ENCODE measurements at regions not wholly inside any gene's neighbourhood (a gene's known extent, or its start where the extent isn't known, plus 50 kb on each side); places are given as distances from the start of the nearest gene placed in this dataset.

DNA sequence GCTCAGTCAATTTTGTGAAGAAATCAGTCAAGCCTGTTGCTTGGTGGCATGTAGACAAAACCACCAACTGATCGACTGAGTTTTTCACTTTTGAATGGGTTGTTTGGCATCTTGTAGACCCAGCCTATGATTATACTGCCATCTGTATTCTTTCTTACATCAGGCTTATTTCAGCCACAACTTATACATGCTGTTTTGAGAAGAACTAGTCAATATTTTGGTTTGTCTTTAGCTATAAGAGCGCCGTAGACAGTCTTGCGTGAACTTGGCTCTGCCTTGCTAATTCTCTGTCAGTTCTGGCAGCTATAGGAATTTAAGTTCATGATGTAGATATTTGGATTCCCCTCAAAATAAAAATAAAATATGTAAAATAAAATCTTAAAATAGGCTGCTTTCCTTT is 742.0 kb upstream of the FANCL start:
- Histone ChIP-seq H3K79me2 (ENCODE audit: insufficient read depth, low read length) (no peaks in the 10 kb centered on the region), H3K36me3 (ENCODE audit: low read length) (no peaks in the 10 kb centered on the region), H3K27ac (ENCODE audit: low read depth, low read length) (no peak overlapping the region), H3K27me3 (ENCODE audit: low read length) (no peaks in the 10 kb centered on the region), H3K4me2 (ENCODE audit: low read depth, low read length, poor library complexity, severe bottlenecking) (no peak overlapping the region), H3K9ac (ENCODE audit: low read length) (no peak overlapping the region), H2AFZ (ENCODE audit: low read depth, low read length, severe bottlenecking) (no peak overlapping the region), H3F3A (ENCODE audit: insufficient read depth) (no peaks in the 10 kb centered on the region), H3K9me2 (replicated peaks; ENCODE audit: insufficient read depth, low read length) (no peaks in the 10 kb centered on the region), H4K20me1 (ENCODE audit: low read depth, low read length) (no peaks in the 10 kb centered on the region), H3K9me3 (ENCODE audit: insufficient read depth, low read length) (no peaks in the 10 kb centered on the region), H3K4me3 (ENCODE audit: insufficient read depth, low read length, poor library complexity, severe bottlenecking) (no peak overlapping the region)
- TF ChIP-seq, protein P1, sequence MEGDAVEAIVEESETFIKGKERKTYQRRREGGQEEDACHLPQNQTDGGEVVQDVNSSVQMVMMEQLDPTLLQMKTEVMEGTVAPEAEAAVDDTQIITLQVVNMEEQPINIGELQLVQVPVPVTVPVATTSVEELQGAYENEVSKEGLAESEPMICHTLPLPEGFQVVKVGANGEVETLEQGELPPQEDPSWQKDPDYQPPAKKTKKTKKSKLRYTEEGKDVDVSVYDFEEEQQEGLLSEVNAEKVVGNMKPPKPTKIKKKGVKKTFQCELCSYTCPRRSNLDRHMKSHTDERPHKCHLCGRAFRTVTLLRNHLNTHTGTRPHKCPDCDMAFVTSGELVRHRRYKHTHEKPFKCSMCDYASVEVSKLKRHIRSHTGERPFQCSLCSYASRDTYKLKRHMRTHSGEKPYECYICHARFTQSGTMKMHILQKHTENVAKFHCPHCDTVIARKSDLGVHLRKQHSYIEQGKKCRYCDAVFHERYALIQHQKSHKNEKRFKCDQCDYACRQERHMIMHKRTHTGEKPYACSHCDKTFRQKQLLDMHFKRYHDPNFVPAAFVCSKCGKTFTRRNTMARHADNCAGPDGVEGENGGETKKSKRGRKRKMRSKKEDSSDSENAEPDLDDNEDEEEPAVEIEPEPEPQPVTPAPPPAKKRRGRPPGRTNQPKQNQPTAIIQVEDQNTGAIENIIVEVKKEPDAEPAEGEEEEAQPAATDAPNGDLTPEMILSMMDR (IDR thresholded peaks at IDR 0.05; ENCODE audit: insufficient read depth, low read length, poor library complexity, severe bottlenecking) = no peak
- no peak for TF ChIP-seq EZH2phosphoT487 (conservative IDR thresholded peaks at IDR 0.05; ENCODE audit: low read length)

DNA sequence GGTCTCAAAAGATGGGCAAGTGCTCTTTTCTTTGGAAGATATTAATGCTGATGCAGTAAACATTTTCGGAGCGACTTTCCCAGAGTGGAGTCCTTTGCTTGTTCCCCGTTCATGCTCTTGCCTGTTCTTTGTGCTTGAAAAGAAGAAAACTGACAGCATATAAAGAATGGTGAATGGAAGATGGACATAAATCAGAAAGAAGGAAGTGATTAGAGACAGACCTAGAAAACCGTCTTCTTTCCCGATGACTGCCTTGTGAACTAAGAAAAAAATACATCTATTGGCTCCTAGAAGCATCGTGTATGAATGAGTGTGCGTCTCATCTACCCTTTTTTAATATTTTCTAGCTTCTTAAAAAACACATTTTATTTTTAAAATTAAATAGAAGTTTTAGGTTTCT is 740.1 kb upstream of the FANCL start:
- no peaks in the 10 kb centered on the region for H3K9me3 ChIP-seq (ENCODE audit: insufficient read depth, low read length)
- no peaks in the 10 kb centered on the region for H4K20me1 ChIP-seq (ENCODE audit: low read depth, low read length)
- no peaks in the 10 kb centered on the region for H3K9me2 ChIP-seq (replicated peaks; ENCODE audit: insufficient read depth, low read length)
- H3K79me2 ChIP-seq (ENCODE audit: insufficient read depth, low read length) = no peaks in the 10 kb centered on the region
- no peaks in the 10 kb centered on the region for H3K27me3 ChIP-seq (ENCODE audit: low read length)
- H2AFZ ChIP-seq (ENCODE audit: low read depth, low read length, severe bottlenecking) = no peak overlapping the region
- no peaks in the 10 kb centered on the region for H3F3A ChIP-seq (ENCODE audit: insufficient read depth)
- TF ChIP-seq, protein P1 (IDR thresholded peaks at IDR 0.05; ENCODE audit: insufficient read depth, low read length, poor library complexity, severe bottlenecking) = no peak
- TF ChIP-seq EZH2phosphoT487 (conservative IDR thresholded peaks at IDR 0.05; ENCODE audit: low read length) = no peak
- no peak overlapping the region for H3K4me2 ChIP-seq (ENCODE audit: low read depth, low read length, poor library complexity, severe bottlenecking)
- H3K9ac ChIP-seq (ENCODE audit: low read length) = no peak overlapping the region
- H3K36me3 ChIP-seq (ENCODE audit: low read length) = no peaks in the 10 kb centered on the region
- H3K4me3 ChIP-seq (ENCODE audit: insufficient read depth, low read length, poor library complexity, severe bottlenecking) = no peak overlapping the region
- H3K27ac ChIP-seq (ENCODE audit: low read depth, low read length) = no peak overlapping the region

DNA sequence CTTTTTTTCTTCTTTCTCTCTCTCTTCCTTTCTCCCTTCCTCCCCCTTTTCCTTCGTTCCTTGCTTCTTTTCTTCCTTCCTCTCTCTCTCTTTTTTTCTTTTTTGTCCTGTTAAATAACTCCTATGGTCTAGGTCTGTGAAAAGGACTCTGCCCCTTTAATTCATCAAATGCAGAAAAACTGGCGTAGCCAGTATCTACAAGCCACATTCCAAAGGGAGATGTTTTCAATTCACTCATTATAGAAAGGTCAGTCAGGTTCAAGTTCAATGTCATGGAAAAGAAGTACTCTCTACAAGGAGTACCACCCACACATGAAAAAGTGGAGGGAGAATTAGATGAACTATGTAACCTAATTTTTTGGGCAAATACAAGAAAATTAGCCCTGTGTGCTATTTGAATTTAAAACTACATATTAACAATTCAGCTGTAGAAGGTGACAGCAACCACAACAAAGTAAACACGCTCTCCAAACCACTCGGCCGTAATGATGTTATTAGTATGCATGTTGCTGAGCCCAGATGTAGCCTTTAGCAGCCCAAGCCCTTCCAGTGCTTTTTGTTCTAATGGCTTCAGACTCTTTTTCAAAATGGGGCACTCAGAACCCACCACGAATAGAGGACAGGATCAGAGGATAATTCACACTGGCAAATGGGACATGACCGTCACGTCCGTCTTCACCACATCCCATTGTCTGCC is 735.4 kb upstream of the FANCL start:
- H3K79me2 ChIP-seq (ENCODE audit: insufficient read depth, low read length) = no peaks in the 10 kb centered on the region
- no peak overlapping the region for H3K4me2 ChIP-seq (ENCODE audit: low read depth, low read length, poor library complexity, severe bottlenecking)
- no peak overlapping the region for H2AFZ ChIP-seq (ENCODE audit: low read depth, low read length, severe bottlenecking)
- TF ChIP-seq, protein P1 (IDR thresholded peaks at IDR 0.05; ENCODE audit: insufficient read depth, low read length, poor library complexity, severe bottlenecking) = no peak
- H3K9me2 ChIP-seq (replicated peaks; ENCODE audit: insufficient read depth, low read length) = no peaks in the 10 kb centered on the region
- H3K27me3 ChIP-seq (ENCODE audit: low read length) = no peaks in the 10 kb centered on the region
- no peaks in the 10 kb centered on the region for H3K9me3 ChIP-seq (ENCODE audit: insufficient read depth, low read length)
- no peaks in the 10 kb centered on the region for H4K20me1 ChIP-seq (ENCODE audit: low read depth, low read length)
- H3K9ac ChIP-seq (ENCODE audit: low read length) = no peak overlapping the region
- H3K27ac ChIP-seq (ENCODE audit: low read depth, low read length) = no peak overlapping the region
- no peaks in the 10 kb centered on the region for H3F3A ChIP-seq (ENCODE audit: insufficient read depth)
- no peaks in the 10 kb centered on the region for H3K36me3 ChIP-seq (ENCODE audit: low read length)
- no peak overlapping the region for H3K4me3 ChIP-seq (ENCODE audit: insufficient read depth, low read length, poor library complexity, severe bottlenecking)
